ENCODE measurements at regions not wholly inside any gene's neighbourhood (a gene's known extent, or its start where the extent isn't known, plus 50 kb on each side); places are given as distances from the start of the nearest gene placed in this dataset.

DNA sequence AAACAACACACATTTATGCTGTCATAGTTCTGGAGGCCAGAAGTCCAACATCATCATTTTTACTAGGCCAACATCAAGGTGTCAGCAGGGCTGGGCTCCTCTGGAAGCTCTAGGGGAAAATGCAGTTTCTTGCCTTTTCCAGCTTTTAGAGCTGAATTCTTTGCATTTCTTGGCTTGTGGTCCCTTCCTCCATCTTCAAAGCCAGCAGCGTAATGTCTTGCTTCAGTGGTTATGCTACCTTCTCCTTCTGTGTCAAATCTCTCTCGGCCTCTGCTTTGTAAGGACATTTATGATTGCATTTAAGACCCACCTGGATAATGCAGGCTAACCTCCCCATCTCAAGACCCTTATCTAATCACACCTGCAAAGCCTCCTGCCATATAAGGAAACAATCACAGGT is 66.5 kb upstream of the ANKRD1 start:
- no peak overlapping the region for H3K4me3 ChIP-seq (ENCODE audit: low read depth in 1 of 2, low read length in 2 of 2)
- 93 to 95% methylated on average over 2 of the region's 2 CpGs for WGBS, 2 donors
- H3K9me3 ChIP-seq (ENCODE audit: control insufficient read depth in 2 of 2, insufficient read depth in 1 of 2, low read depth in 1 of 2, low read length in 1 of 2) = no peaks in the 10 kb centered on the region
- no peak overlapping the region for H3K27ac ChIP-seq (ENCODE audit: low read depth in 2 of 2, low read length in 1 of 2)
- H3K4me1 ChIP-seq (ENCODE audit: control insufficient read depth in 2 of 2, insufficient read depth in 2 of 2, low read length in 1 of 2) = no peaks in the 10 kb centered on the region
- no peaks in the 10 kb centered on the region for H3K36me3 ChIP-seq (ENCODE audit: control insufficient read depth in 2 of 2, insufficient read depth in 2 of 2, low read length in 1 of 2)
- H3K27me3 ChIP-seq (ENCODE audit: control insufficient read depth in 1 of 2, insufficient read depth in 2 of 2, low read length in 2 of 2) = no peaks in the 10 kb centered on the region

DNA sequence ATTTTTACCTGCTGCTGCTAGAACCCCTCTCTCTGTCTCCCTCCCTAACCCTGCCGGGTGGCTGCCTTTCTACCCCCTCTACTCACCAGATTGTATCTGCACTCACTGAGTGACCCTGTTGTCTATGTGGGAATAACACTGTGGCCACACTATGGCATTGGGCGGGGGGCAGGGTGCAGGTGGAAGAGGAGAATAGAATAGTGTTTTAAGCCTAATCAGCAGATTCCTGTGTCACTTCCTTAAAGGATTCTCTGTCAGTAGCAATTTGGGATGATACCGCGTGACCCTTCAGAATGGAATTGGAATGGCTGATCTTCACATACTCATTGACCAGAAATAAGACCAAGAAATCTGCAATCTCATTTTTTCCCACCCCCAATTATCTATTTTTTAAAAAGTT is 67.1 kb upstream of the ANKRD1 start:
- H3K27me3 ChIP-seq (ENCODE audit: control insufficient read depth in 1 of 2, insufficient read depth in 2 of 2, low read length in 2 of 2) = no peaks in the 10 kb centered on the region
- 92 to 94% methylated on average over 4 of the region's 4 CpGs for WGBS, 2 donors
- H3K9me3 ChIP-seq (ENCODE audit: control insufficient read depth in 2 of 2, insufficient read depth in 1 of 2, low read depth in 1 of 2, low read length in 1 of 2) = no peaks in the 10 kb centered on the region
- H3K36me3 ChIP-seq (ENCODE audit: control insufficient read depth in 2 of 2, insufficient read depth in 2 of 2, low read length in 1 of 2) = no peaks in the 10 kb centered on the region
- no peaks in the 10 kb centered on the region for H3K4me1 ChIP-seq (ENCODE audit: control insufficient read depth in 2 of 2, insufficient read depth in 2 of 2, low read length in 1 of 2)
- no peak overlapping the region for H3K27ac ChIP-seq (ENCODE audit: low read depth in 2 of 2, low read length in 1 of 2)
- no peak overlapping the region for H3K4me3 ChIP-seq (ENCODE audit: low read depth in 1 of 2, low read length in 2 of 2)

DNA sequence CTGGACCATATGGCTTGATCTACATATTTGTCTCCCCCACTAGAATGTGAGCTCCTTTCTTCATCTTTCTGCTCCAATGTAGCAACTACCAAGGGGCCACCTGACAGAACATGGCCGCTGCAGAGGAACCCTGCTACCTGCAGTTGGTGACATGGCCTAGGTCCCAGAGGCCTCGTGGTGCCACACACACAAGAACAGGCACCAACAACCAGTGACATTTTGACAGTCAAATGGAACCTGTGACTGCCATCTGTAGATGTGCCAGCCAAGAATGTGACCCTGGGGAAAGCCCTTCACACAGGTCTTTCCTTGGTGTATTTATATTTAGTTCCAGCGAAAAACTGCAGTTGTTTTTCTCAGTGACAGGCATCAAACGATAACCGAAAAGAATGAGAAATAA is 67.9 kb upstream of the ANKRD1 start:
- WGBS, 2 donors = 82 to 85% methylated on average over 5 of the region's 5 CpGs

DNA sequence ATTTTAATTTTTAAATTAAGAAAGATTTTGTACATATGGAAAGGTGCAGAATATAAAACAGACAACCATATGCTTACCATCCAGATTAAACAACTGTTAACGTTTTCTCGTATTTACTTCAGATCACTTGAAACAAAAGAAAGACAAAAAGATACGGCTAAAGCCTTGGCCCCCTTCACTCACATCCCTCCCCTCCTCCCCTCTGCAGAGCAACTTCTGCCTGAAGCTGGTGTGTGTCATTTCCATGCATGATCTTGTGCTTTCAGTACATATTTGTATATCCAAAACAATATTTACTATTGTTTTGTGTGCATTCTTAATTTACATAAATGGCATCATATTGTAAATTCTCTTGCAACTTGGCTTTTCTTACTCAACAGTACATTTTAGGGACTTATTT is 68.5 kb upstream of the ANKRD1 start:
- no peaks in the 10 kb centered on the region for H3K9me3 ChIP-seq (ENCODE audit: control insufficient read depth in 2 of 2, insufficient read depth in 1 of 2, low read depth in 1 of 2, low read length in 1 of 2)
- 87 to 94% methylated on average over 3 of the region's 3 CpGs for WGBS, 2 donors
- H3K36me3 ChIP-seq (ENCODE audit: control insufficient read depth in 2 of 2, insufficient read depth in 2 of 2, low read length in 1 of 2) = no peaks in the 10 kb centered on the region
- H3K4me1 ChIP-seq (ENCODE audit: control insufficient read depth in 2 of 2, insufficient read depth in 2 of 2, low read length in 1 of 2) = no peaks in the 10 kb centered on the region
- no peaks in the 10 kb centered on the region for H3K27me3 ChIP-seq (ENCODE audit: control insufficient read depth in 1 of 2, insufficient read depth in 2 of 2, low read length in 2 of 2)
- H3K4me3 ChIP-seq (ENCODE audit: low read depth in 1 of 2, low read length in 2 of 2) = no peak overlapping the region
- no peak overlapping the region for H3K27ac ChIP-seq (ENCODE audit: low read depth in 2 of 2, low read length in 1 of 2)

More for the DNA sequence above, 67.9 kb upstream of the ANKRD1 start:
- Histone ChIP-seq H3K27me3 (ENCODE audit: control insufficient read depth in 1 of 2, insufficient read depth in 2 of 2, low read length in 2 of 2) (no peaks in the 10 kb centered on the region), H3K9me3 (ENCODE audit: control insufficient read depth in 2 of 2, insufficient read depth in 1 of 2, low read depth in 1 of 2, low read length in 1 of 2) (no peaks in the 10 kb centered on the region), H3K36me3 (ENCODE audit: control insufficient read depth in 2 of 2, insufficient read depth in 2 of 2, low read length in 1 of 2) (no peaks in the 10 kb centered on the region), H3K27ac (ENCODE audit: low read depth in 2 of 2, low read length in 1 of 2) (no peak overlapping the region), H3K4me1 (ENCODE audit: control insufficient read depth in 2 of 2, insufficient read depth in 2 of 2, low read length in 1 of 2) (no peaks in the 10 kb centered on the region), H3K4me3 (ENCODE audit: low read depth in 1 of 2, low read length in 2 of 2) (no peak overlapping the region)

DNA sequence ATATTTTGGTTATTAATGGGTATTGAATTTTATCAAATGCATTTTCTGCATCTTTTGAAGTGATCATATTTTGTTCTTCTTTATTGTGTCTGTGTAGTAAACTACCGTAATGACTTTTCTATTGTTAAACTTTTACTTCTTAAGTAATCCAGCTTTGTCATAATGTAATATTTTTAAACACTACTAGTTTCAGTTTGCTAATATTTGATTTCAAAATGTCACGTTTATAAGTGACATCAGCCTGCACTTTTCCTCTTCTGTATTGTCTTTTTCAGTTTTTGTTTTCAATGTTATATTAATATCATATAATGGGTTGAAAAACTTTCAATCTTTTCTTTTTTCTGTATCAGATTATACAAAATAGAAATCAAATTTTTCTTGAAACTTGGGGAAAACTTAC is 71.6 kb upstream of the ANKRD1 start:
- WGBS, 2 donors = 63 to 64% methylated on average over 2 of the region's 2 CpGs
- Histone ChIP-seq H3K9me3 (ENCODE audit: control insufficient read depth in 2 of 2, insufficient read depth in 1 of 2, low read depth in 1 of 2, low read length in 1 of 2) (no peaks in the 10 kb centered on the region), H3K27me3 (ENCODE audit: control insufficient read depth in 1 of 2, insufficient read depth in 2 of 2, low read length in 2 of 2) (no peaks in the 10 kb centered on the region), H3K36me3 (ENCODE audit: control insufficient read depth in 2 of 2, insufficient read depth in 2 of 2, low read length in 1 of 2) (no peaks in the 10 kb centered on the region), H3K4me1 (ENCODE audit: control insufficient read depth in 2 of 2, insufficient read depth in 2 of 2, low read length in 1 of 2) (no peaks in the 10 kb centered on the region), H3K4me3 (ENCODE audit: low read depth in 1 of 2, low read length in 2 of 2) (no peak overlapping the region), H3K27ac (ENCODE audit: low read depth in 2 of 2, low read length in 1 of 2) (no peak overlapping the region)

DNA sequence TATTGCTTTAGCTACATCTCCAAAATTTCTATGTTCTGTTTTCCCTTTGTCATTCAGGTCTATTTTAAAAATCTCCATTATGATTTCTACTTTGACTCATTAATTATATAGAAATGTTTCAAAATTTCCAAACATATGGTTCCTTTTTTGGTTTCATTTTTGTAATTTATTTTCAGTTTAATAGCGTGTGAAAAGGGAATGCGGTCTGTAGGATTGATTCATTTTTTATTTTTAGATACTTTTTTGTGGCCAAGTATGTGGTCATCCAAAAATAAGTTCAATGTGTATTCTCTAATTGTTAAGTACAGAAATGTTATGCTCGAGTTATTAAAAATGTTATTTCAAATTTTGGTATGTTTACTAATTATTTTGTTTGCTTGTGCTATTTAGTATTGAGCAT is 72.5 kb upstream of the ANKRD1 start:
- 49 to 55% methylated on average over 3 of the region's 3 CpGs for WGBS, 2 donors
- Histone ChIP-seq H3K27me3 (ENCODE audit: control insufficient read depth in 1 of 2, insufficient read depth in 2 of 2, low read length in 2 of 2) (no peaks in the 10 kb centered on the region), H3K4me3 (ENCODE audit: low read depth in 1 of 2, low read length in 2 of 2) (no peak overlapping the region), H3K36me3 (ENCODE audit: control insufficient read depth in 2 of 2, insufficient read depth in 2 of 2, low read length in 1 of 2) (no peaks in the 10 kb centered on the region), H3K4me1 (ENCODE audit: control insufficient read depth in 2 of 2, insufficient read depth in 2 of 2, low read length in 1 of 2) (no peaks in the 10 kb centered on the region), H3K9me3 (ENCODE audit: control insufficient read depth in 2 of 2, insufficient read depth in 1 of 2, low read depth in 1 of 2, low read length in 1 of 2) (no peaks in the 10 kb centered on the region), H3K27ac (ENCODE audit: low read depth in 2 of 2, low read length in 1 of 2) (no peak overlapping the region)

DNA sequence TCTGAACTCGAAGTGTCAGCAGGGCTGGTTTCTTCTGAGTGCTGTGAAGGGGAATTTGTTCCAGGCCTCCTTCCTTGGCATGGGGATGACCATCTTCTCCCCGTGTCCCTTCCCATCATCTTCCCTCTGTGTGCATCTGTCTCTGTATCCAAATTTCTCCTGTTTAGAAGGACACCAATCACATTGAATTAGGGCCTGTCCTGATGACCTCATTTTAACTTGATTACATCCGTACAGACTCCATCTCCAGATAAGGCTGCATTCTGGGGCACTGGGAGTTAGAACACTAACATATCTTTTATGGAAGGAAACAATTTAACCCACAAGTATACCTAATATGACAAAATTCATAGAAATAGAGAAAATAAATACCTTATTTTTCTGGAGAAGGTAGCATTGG is 76.8 kb upstream of the ANKRD1 start:
- H3K36me3 ChIP-seq (ENCODE audit: control insufficient read depth in 2 of 2, insufficient read depth in 2 of 2, low read length in 1 of 2) = no peaks in the 10 kb centered on the region
- no peaks in the 10 kb centered on the region for H3K9me3 ChIP-seq (ENCODE audit: control insufficient read depth in 2 of 2, insufficient read depth in 1 of 2, low read depth in 1 of 2, low read length in 1 of 2)
- no peak overlapping the region for H3K27ac ChIP-seq (ENCODE audit: low read depth in 2 of 2, low read length in 1 of 2)
- 78 to 84% methylated on average over 3 of the region's 3 CpGs for WGBS, 2 donors
- H3K27me3 ChIP-seq (ENCODE audit: control insufficient read depth in 1 of 2, insufficient read depth in 2 of 2, low read length in 2 of 2) = no peaks in the 10 kb centered on the region
- no peak overlapping the region for H3K4me3 ChIP-seq (ENCODE audit: low read depth in 1 of 2, low read length in 2 of 2)
- H3K4me1 ChIP-seq (ENCODE audit: control insufficient read depth in 2 of 2, insufficient read depth in 2 of 2, low read length in 1 of 2) = no peaks in the 10 kb centered on the region

DNA sequence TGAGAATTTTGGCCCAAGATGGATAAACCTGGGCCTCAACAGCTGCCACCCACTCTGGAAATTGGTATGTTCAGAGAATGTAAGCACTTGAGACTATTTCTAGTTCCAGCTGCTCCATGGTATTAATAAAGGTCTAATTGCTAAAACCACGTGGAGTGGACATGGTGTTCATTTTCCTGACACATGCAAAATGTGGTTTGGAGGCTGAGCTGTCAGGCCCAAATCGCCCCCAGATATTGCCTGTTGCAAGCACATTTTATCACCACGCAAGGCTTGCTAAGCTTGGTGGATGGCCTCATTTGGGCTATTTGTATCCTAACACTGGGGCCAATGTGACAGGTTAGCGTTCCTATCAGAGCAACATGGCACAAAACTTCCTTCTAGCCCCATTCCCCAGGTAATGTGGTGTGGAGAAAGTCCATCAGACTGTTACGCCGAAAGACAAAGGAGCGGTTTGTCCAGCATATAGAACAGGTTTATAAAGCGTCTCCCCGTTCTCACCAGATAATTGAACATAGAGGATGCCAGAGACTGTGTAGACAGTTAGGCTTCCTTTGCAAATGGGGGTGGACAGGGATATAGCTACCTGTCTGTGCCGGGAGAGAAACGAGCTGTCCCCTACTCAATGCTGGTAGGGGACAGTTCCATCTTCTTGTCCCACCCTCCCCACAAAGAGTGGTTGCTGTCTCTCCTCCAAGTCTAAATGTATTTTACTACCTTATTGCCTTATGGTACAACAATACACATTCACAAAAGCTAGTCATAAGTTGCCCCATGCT is 78.0 kb upstream of the ANKRD1 start:
- H3K9me3 ChIP-seq (ENCODE audit: control insufficient read depth in 2 of 2, insufficient read depth in 1 of 2, low read depth in 1 of 2, low read length in 1 of 2) = no peaks in the 10 kb centered on the region
- no peaks in the 10 kb centered on the region for H3K36me3 ChIP-seq (ENCODE audit: control insufficient read depth in 2 of 2, insufficient read depth in 2 of 2, low read length in 1 of 2)
- 87 to 90% methylated on average over 11 of the region's 11 CpGs for WGBS, 2 donors
- no peaks in the 10 kb centered on the region for H3K27me3 ChIP-seq (ENCODE audit: control insufficient read depth in 1 of 2, insufficient read depth in 2 of 2, low read length in 2 of 2)
- no peak overlapping the region for H3K4me3 ChIP-seq (ENCODE audit: low read depth in 1 of 2, low read length in 2 of 2)
- H3K27ac ChIP-seq (ENCODE audit: low read depth in 2 of 2, low read length in 1 of 2) = no peak overlapping the region
- no peaks in the 10 kb centered on the region for H3K4me1 ChIP-seq (ENCODE audit: control insufficient read depth in 2 of 2, insufficient read depth in 2 of 2, low read length in 1 of 2)

DNA sequence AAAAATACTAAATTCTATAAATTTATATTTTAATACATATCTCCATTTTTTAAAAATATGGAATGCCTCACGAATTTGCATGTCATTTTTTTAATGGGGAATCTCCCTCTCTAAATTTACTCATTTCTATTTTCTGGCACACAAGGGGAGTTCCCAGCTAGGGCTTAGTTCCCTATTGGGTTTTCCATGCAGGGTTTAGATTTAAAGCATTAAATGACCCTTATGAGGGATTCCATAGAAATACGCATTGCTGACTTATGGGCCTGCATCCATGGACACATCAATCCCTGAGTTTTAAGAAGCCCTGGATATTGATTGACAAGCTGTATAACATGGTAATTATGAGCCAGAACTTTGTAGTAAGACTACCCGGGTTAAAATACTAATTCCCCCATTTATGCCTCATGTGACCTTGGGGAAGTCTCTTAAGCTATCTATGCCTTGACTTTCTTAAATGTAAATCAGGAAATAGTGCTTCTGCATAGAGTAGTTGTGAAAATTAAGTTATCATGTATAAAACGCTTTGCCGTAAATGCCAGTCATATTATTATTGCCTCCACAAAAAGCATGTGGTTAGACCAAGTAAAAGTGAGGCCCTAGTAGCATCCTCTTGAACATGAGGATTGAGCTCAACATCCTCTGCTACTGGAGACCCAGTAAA is 78.8 kb upstream of the ANKRD1 start:
- Histone ChIP-seq H3K27ac (ENCODE audit: low read depth in 2 of 2, low read length in 1 of 2) (no peak overlapping the region), H3K4me3 (ENCODE audit: low read depth in 1 of 2, low read length in 2 of 2) (no peak overlapping the region), H3K27me3 (ENCODE audit: control insufficient read depth in 1 of 2, insufficient read depth in 2 of 2, low read length in 2 of 2) (no peaks in the 10 kb centered on the region), H3K36me3 (ENCODE audit: control insufficient read depth in 2 of 2, insufficient read depth in 2 of 2, low read length in 1 of 2) (no peaks in the 10 kb centered on the region), H3K4me1 (ENCODE audit: control insufficient read depth in 2 of 2, insufficient read depth in 2 of 2, low read length in 1 of 2) (no peaks in the 10 kb centered on the region), H3K9me3 (ENCODE audit: control insufficient read depth in 2 of 2, insufficient read depth in 1 of 2, low read depth in 1 of 2, low read length in 1 of 2) (no peaks in the 10 kb centered on the region)
- 83 to 87% methylated on average over 5 of the region's 5 CpGs for WGBS, 2 donors

DNA sequence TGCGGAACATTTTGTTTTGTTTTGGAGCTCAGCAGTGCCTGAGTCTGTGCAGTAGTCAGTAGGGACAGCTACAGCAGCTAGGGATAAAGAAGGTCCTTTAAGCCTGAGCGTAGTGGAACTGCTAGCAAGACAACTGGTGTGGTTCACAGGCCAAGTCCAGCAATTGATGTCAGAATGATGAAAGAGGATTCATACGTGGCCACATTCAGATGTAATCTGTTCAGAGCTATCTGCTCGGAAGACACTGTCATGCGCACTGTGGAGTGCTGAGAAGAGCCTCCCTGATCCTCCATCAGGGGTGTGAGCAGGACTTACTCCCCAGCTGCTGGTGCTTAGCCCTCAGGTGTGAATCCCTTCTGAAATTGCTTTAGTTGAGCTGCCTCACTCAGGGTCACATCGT is 79.6 kb upstream of the ANKRD1 start:
- no peak overlapping the region for H3K27ac ChIP-seq (ENCODE audit: low read depth in 2 of 2, low read length in 1 of 2)
- no peaks in the 10 kb centered on the region for H3K27me3 ChIP-seq (ENCODE audit: control insufficient read depth in 1 of 2, insufficient read depth in 2 of 2, low read length in 2 of 2)
- WGBS, 2 donors = 88 to 90% methylated on average over 6 of the region's 6 CpGs
- no peaks in the 10 kb centered on the region for H3K4me1 ChIP-seq (ENCODE audit: control insufficient read depth in 2 of 2, insufficient read depth in 2 of 2, low read length in 1 of 2)
- no peak overlapping the region for H3K4me3 ChIP-seq (ENCODE audit: low read depth in 1 of 2, low read length in 2 of 2)
- H3K9me3 ChIP-seq (ENCODE audit: control insufficient read depth in 2 of 2, insufficient read depth in 1 of 2, low read depth in 1 of 2, low read length in 1 of 2) = no peaks in the 10 kb centered on the region
- no peaks in the 10 kb centered on the region for H3K36me3 ChIP-seq (ENCODE audit: control insufficient read depth in 2 of 2, insufficient read depth in 2 of 2, low read length in 1 of 2)
